Panc1 (cell line): ENCODE measurements at regions not wholly inside any gene's neighbourhood (a gene's known extent, or its start where the extent isn't known, plus 50 kb on each side); places are given as distances from the start of the nearest gene placed in this dataset.

Experiments
- ATAC-seq: fragments of 200-7000 bp; cut with Tn5 transposase; 2 replicates; pipeline ENCODE4 v1.9.1; 2020; ENCODE audit warnings: mild to moderate bottlenecking, moderate library complexity
- BruUV-seq: library from RNA; stranded (reverse); fragments of 400-500 nt; replicated peaks from 2 replicates; lab custom pipeline; 2021; lab: Mats Ljungman, UMichigan
- CTCF ChIA-PET: fragments of 300-600 bp; sonication (Branson Sonifier 250); formaldehyde crosslinking; loops from one replicate; lab custom pipeline; 2022; ENCODE audit warnings: antibody characterized with exemption; lab: Charles Lee
- POLR2A ChIA-PET: fragments of 300-600 bp; sonication (Branson Sonifier 250); formaldehyde crosslinking; loops from one replicate; lab custom pipeline; 2022; ENCODE audit warnings: antibody characterized with exemption; lab: Charles Lee
- DNase-seq: peaks from one replicate; pipeline ENCODE4 v3.0.0-alpha.2; 2010; ENCODE audit warnings: low read depth, low spot score
- H3K27ac ChIP-seq: 2 replicates; pipeline ENCODE4 v1.5.1; 2011; ENCODE audit warnings: mild to moderate bottlenecking, low read length, inconsistent platforms
- H3K27me3 ChIP-seq: fragments of 200-500 bp; sonication (Bioruptor generic); 2 replicates; pipeline ENCODE4 v1.6.0; 2014; ENCODE audit warnings: low read length, inconsistent platforms; ENCODE audit not compliant: control insufficient read depth, insufficient read depth
- H3K36me3 ChIP-seq: fragments of 200-500 bp; sonication (Bioruptor generic); 2 replicates; pipeline ENCODE4 v1.5.1; 2014; ENCODE audit warnings: inconsistent platforms, mild to moderate bottlenecking, low read length, moderate library complexity; ENCODE audit not compliant: control insufficient read depth, insufficient read depth
- H3K4me1 ChIP-seq: 2 replicates; pipeline ENCODE4 v1.5.1; 2011; ENCODE audit warnings: inconsistent platforms, mild to moderate bottlenecking, low read length, moderate library complexity; ENCODE audit not compliant: control insufficient read depth, insufficient read depth
- H3K4me3 ChIP-seq, 2 experiments: 2 replicates each; pipeline ENCODE4 v1.5.1; 2011 to 2012; ENCODE audit warnings: low read depth in 2 of 2, low read length in 2 of 2, mild to moderate bottlenecking in 2 of 2, inconsistent platforms in 1 of 2, moderate library complexity in 1 of 2
- H3K9me3 ChIP-seq: fragments of 200-500 bp; sonication (Bioruptor generic); 2 replicates; pipeline ENCODE4 v1.5.1; 2014; ENCODE audit warnings: low read depth, mild to moderate bottlenecking, inconsistent platforms, low read length, moderate library complexity; ENCODE audit not compliant: control insufficient read depth, insufficient read depth
- CTCF ChIP-seq: fragments of 450-650 bp; IDR thresholded peaks from 2 replicates; pipeline ENCODE4 v1.5.1; 2017; ENCODE audit warnings: mild to moderate bottlenecking
- POLR2AphosphoS5 ChIP-seq: IDR thresholded peaks from 2 replicates; pipeline ENCODE4 v1.6.1; 2012; ENCODE audit warnings: mild to moderate bottlenecking, low read depth, low read length, moderate library complexity
- SIN3A ChIP-seq: IDR thresholded peaks from 2 replicates; pipeline ENCODE4 v1.6.1; 2012; ENCODE audit warnings: low read depth, mild to moderate bottlenecking, low read length, moderate library complexity, borderline replicate concordance; ENCODE audit not compliant: insufficient read depth
- TCF7L2 ChIP-seq: IDR thresholded peaks from 2 replicates; pipeline ENCODE4 v1.6.1; 2011; ENCODE audit warnings: mild to moderate bottlenecking, low read depth, low read length, inconsistent platforms
- in situ Hi-C: cut with HindIII; loops from 2 replicates; pipeline ENCODE4 v1.10.0; 2016; ENCODE audit warnings: low sequenced_read_pairs, low pct_unique_long_range_greater_than_20kb
- intact Hi-C: fragments of 100-400 bp; cut with micrococcal nuclease; formaldehyde crosslinking; loops from one replicate; pipeline ENCODE4 v1.10.0; 2022; ENCODE audit not compliant: unreplicated experiment
- TF ChIP-seq, protein P1 (sequence below), 2 experiments: IDR thresholded peaks; 2 replicates each; pipeline ENCODE4 v1.6.1; 2011 to 2012; ENCODE audit warnings: low read depth in 2 of 2, control low read depth in 1 of 2, low read length in 1 of 2, mild to moderate bottlenecking in 1 of 2, moderate library complexity in 1 of 2; ENCODE audit not compliant: insufficient read depth in 1 of 2

GRCh38 chr16:51524070-51524469 is 373.0 kb upstream of the SALL1 start:
- Histone ChIP-seq H3K27me3 (no peaks in the 10 kb centered on the region), H3K4me1 (no peaks in the 10 kb centered on the region), H3K27ac (no peak overlapping the region), H3K9me3 (no peaks in the 10 kb centered on the region), H3K4me3 (no peak overlapping the region), H3K36me3 (no peaks in the 10 kb centered on the region)
- intact Hi-C loops (no loop called here), in situ Hi-C loops (no loop called here)
- no TSS peak for BruUV-seq
- ChIA-PET POLR2A (no interaction called here), CTCF (no interaction called here)
- no peak for DNase-seq
- no peak for TF ChIP-seq TCF7L2
- no peak for TF ChIP-seq SIN3A
- TF ChIP-seq POLR2AphosphoS5: no peak
- TF ChIP-seq, protein P1, sequence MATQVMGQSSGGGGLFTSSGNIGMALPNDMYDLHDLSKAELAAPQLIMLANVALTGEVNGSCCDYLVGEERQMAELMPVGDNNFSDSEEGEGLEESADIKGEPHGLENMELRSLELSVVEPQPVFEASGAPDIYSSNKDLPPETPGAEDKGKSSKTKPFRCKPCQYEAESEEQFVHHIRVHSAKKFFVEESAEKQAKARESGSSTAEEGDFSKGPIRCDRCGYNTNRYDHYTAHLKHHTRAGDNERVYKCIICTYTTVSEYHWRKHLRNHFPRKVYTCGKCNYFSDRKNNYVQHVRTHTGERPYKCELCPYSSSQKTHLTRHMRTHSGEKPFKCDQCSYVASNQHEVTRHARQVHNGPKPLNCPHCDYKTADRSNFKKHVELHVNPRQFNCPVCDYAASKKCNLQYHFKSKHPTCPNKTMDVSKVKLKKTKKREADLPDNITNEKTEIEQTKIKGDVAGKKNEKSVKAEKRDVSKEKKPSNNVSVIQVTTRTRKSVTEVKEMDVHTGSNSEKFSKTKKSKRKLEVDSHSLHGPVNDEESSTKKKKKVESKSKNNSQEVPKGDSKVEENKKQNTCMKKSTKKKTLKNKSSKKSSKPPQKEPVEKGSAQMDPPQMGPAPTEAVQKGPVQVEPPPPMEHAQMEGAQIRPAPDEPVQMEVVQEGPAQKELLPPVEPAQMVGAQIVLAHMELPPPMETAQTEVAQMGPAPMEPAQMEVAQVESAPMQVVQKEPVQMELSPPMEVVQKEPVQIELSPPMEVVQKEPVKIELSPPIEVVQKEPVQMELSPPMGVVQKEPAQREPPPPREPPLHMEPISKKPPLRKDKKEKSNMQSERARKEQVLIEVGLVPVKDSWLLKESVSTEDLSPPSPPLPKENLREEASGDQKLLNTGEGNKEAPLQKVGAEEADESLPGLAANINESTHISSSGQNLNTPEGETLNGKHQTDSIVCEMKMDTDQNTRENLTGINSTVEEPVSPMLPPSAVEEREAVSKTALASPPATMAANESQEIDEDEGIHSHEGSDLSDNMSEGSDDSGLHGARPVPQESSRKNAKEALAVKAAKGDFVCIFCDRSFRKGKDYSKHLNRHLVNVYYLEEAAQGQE (IDR thresholded peaks at IDR 0.05; ENCODE audit: insufficient read depth in 1 of 2, low read depth in 2 of 2, low read length in 1 of 2): no peak
- TF ChIP-seq CTCF: no peak
- no peak for ATAC-seq

- intact Hi-C loops: no loop called here
- H3K4me3 ChIP-seq: no peak overlapping the region
- H3K27me3 ChIP-seq: no peaks in the 10 kb centered on the region
- ChIA-PET POLR2A (no interaction called here), CTCF (no interaction called here)
- ATAC-seq: no peak
- no peaks in the 10 kb centered on the region for H3K36me3 ChIP-seq
- TF ChIP-seq, protein P1 (IDR thresholded peaks at IDR 0.05; ENCODE audit: insufficient read depth in 1 of 2, low read depth in 2 of 2, low read length in 1 of 2): no peak
- TF ChIP-seq TCF7L2 (no peak), SIN3A (no peak), POLR2AphosphoS5 (no peak)
- H3K9me3 ChIP-seq: no peaks in the 10 kb centered on the region
- in situ Hi-C loops: no loop called here
- no peak overlapping the region for H3K27ac ChIP-seq
- no TSS peak for BruUV-seq
- no peak for DNase-seq
- H3K4me1 ChIP-seq: no peaks in the 10 kb centered on the region
Observed at GRCh38 chr16:51523400-51523799, 372.3 kb upstream of the SALL1 start.
